ENCODE measurements at regions not wholly inside any gene's neighbourhood (a gene's known extent, or its start where the extent isn't known, plus 50 kb on each side); places are given as distances from the start of the nearest gene placed in this dataset.

- Histone ChIP-seq H3K9me3 (ENCODE audit: control insufficient read depth, insufficient read depth, low read length) (no peaks in the 10 kb centered on the region), H4K20me1 (ENCODE audit: control insufficient read depth, insufficient read depth, low read depth, low read length) (no peaks in the 10 kb centered on the region), H3K27me3 (ENCODE audit: control insufficient read depth, low read length) (no peaks in the 10 kb centered on the region), H3K4me3 (ENCODE audit: low read length) (no peak overlapping the region), H3K9me2 (replicated peaks; ENCODE audit: control insufficient read depth, low read length) (no peaks in the 10 kb centered on the region), H3K36me3 (ENCODE audit: control insufficient read depth, low read length) (no peaks in the 10 kb centered on the region), H3K4me1 (ENCODE audit: control insufficient read depth, low read length) (no peaks in the 10 kb centered on the region), H3K4me2 (ENCODE audit: low read length) (no peak overlapping the region), H3K79me2 (ENCODE audit: control insufficient read depth, low read length) (no peaks in the 10 kb centered on the region), H3K27ac (ENCODE audit: low read depth, low read length) (no peak overlapping the region), H3F3A (ENCODE audit: control insufficient read depth, insufficient read depth) (no peaks in the 10 kb centered on the region)
- TF ChIP-seq CTCF (IDR thresholded peaks at IDR 0.05; ENCODE audit: low read depth, low read length, poor library complexity, severe bottlenecking), result no peak
- no peak for TF ChIP-seq EZH2phosphoT487 (IDR thresholded peaks at IDR 0.05; ENCODE audit: borderline replicate concordance, low read length)
These were observed 102.1 kb upstream of the MGMT start for GRCh38 chr10:129364949-129365348.

- no peaks in the 10 kb centered on the region for H4K20me1 ChIP-seq (ENCODE audit: control insufficient read depth, insufficient read depth, low read depth, low read length)
- H3K79me2 ChIP-seq (ENCODE audit: control insufficient read depth, low read length), result no peaks in the 10 kb centered on the region
- H3K9me2 ChIP-seq (replicated peaks; ENCODE audit: control insufficient read depth, low read length), result no peaks in the 10 kb centered on the region
- no peak overlapping the region for H3K27ac ChIP-seq (ENCODE audit: low read depth, low read length)
- no peaks in the 10 kb centered on the region for H3K4me1 ChIP-seq (ENCODE audit: control insufficient read depth, low read length)
- H3K36me3 ChIP-seq (ENCODE audit: control insufficient read depth, low read length), result no peaks in the 10 kb centered on the region
- H3K27me3 ChIP-seq (ENCODE audit: control insufficient read depth, low read length), result no peaks in the 10 kb centered on the region
- H3F3A ChIP-seq (ENCODE audit: control insufficient read depth, insufficient read depth), result no peaks in the 10 kb centered on the region
- TF ChIP-seq EZH2phosphoT487 (IDR thresholded peaks at IDR 0.05; ENCODE audit: borderline replicate concordance, low read length), result no peak
- no peak for TF ChIP-seq CTCF (IDR thresholded peaks at IDR 0.05; ENCODE audit: low read depth, low read length, poor library complexity, severe bottlenecking)
- no peak overlapping the region for H3K4me3 ChIP-seq (ENCODE audit: low read length)
- H3K9me3 ChIP-seq (ENCODE audit: control insufficient read depth, insufficient read depth, low read length), result no peaks in the 10 kb centered on the region
- H3K4me2 ChIP-seq (ENCODE audit: low read length), result no peak overlapping the region
These were observed 101.2 kb upstream of the MGMT start for GRCh38 chr10:129365767-129366402.

- H3K9me3 ChIP-seq (ENCODE audit: control insufficient read depth, insufficient read depth, low read length), result no peaks in the 10 kb centered on the region
- no peak overlapping the region for H3K4me3 ChIP-seq (ENCODE audit: low read length)
- no peaks in the 10 kb centered on the region for H3K36me3 ChIP-seq (ENCODE audit: control insufficient read depth, low read length)
- no peaks in the 10 kb centered on the region for H3K79me2 ChIP-seq (ENCODE audit: control insufficient read depth, low read length)
- H3K27ac ChIP-seq (ENCODE audit: low read depth, low read length), result no peak overlapping the region
- no peaks in the 10 kb centered on the region for H3K27me3 ChIP-seq (ENCODE audit: control insufficient read depth, low read length)
- TF ChIP-seq CTCF (IDR thresholded peaks at IDR 0.05; ENCODE audit: low read depth, low read length, poor library complexity, severe bottlenecking), result no peak
- TF ChIP-seq EZH2phosphoT487 (IDR thresholded peaks at IDR 0.05; ENCODE audit: borderline replicate concordance, low read length), result no peak
- H4K20me1 ChIP-seq (ENCODE audit: control insufficient read depth, insufficient read depth, low read depth, low read length), result no peaks in the 10 kb centered on the region
- no peaks in the 10 kb centered on the region for H3K9me2 ChIP-seq (replicated peaks; ENCODE audit: control insufficient read depth, low read length)
- H3K4me1 ChIP-seq (ENCODE audit: control insufficient read depth, low read length), result no peaks in the 10 kb centered on the region
- H3F3A ChIP-seq (ENCODE audit: control insufficient read depth, insufficient read depth), result no peaks in the 10 kb centered on the region
- H3K4me2 ChIP-seq (ENCODE audit: low read length), result no peak overlapping the region
These were observed 100.6 kb upstream of the MGMT start for GRCh38 chr10:129366450-129366849.

All from DOHH2 (cell line).